UCSD-AML1 (cell line): ENCODE measurements at regions not wholly inside any gene's neighbourhood (a gene's known extent, or its start where the extent isn't known, plus 50 kb on each side); places are given as distances from the start of the nearest gene placed in this dataset.
"Not testable (repeated sequence)": the region's sequence is repeated elsewhere in the genome, so short reads cannot be mapped to it uniquely, and the experiment has no call there.

Experiments
- DNase-seq: peaks from one replicate; lab custom pipeline; 2025; ENCODE audit not compliant: unreplicated experiment; lab: John Stamatoyannopoulos, UW

GRCh38 chr3:90056281-90057032 is 949.0 kb downstream of the EPHA3 start:
- DNase-seq: no peak

GRCh38 chr3:90062016-90062415 is 954.6 kb downstream of the EPHA3 start:
- no peak for DNase-seq

- DNase-seq: no peak
Observed at GRCh38 chr3:90062631-90063200, 955.3 kb downstream of the EPHA3 start.

- no peak for DNase-seq
Observed at GRCh38 chr3:90068783-90069182, 961.4 kb downstream of the EPHA3 start.

GRCh38 chr3:90069748-90070147 is 962.3 kb downstream of the EPHA3 start:
- DNase-seq: no peak

- no peak for DNase-seq
Observed at GRCh38 chr3:90076136-90076535, 968.7 kb downstream of the EPHA3 start.

GRCh38 chr3:90080988-90081387 is 973.6 kb downstream of the EPHA3 start:
- DNase-seq: no peak

- DNase-seq: not testable (repeated sequence)
Observed at GRCh38 chr3:90086297-90086696, 978.9 kb downstream of the EPHA3 start.

GRCh38 chr3:90087703-90088102 is 980.3 kb downstream of the EPHA3 start:
- DNase-seq: no peak

- DNase-seq: peak; percentile 8
Observed at GRCh38 chr3:90091549-90091948, 984.1 kb downstream of the EPHA3 start.

GRCh38 chr3:90092994-90093393 is 985.6 kb downstream of the EPHA3 start:
- no peak for DNase-seq

- no peak for DNase-seq
Observed at GRCh38 chr3:90095811-90096210, 988.4 kb downstream of the EPHA3 start.

GRCh38 chr3:90099493-90099892 is 992.1 kb downstream of the EPHA3 start:
- DNase-seq: no peak

- no peak for DNase-seq
Observed at GRCh38 chr3:90102146-90102545, 994.7 kb downstream of the EPHA3 start.

GRCh38 chr3:90121326-90121725 is 1013.9 kb downstream of the EPHA3 start:
- DNase-seq: no peak

- DNase-seq: no peak
Observed at GRCh38 chr3:90128391-90128790, 1021.0 kb downstream of the EPHA3 start.

GRCh38 chr3:90129730-90130129 is 1022.3 kb downstream of the EPHA3 start:
- DNase-seq: no peak

- no peak for DNase-seq
Observed at GRCh38 chr3:90132197-90132596, 1024.8 kb downstream of the EPHA3 start.

GRCh38 chr3:90134090-90134489 is 1026.7 kb downstream of the EPHA3 start:
- no peak for DNase-seq

GRCh38 chr3:90136456-90137191 is 1029.2 kb downstream of the EPHA3 start:
- no peak for DNase-seq

GRCh38 chr3:90145094-90145860 is 1037.9 kb downstream of the EPHA3 start:
- no peak for DNase-seq
